IMR-90 (cell line): ENCODE measurements at regions not wholly inside any gene's neighbourhood (a gene's known extent, or its start where the extent isn't known, plus 50 kb on each side); places are given as distances from the start of the nearest gene placed in this dataset.

Experiments
- ATAC-seq: fragments of 200-7000 bp; cut with Tn5 transposase; 2 replicates; pipeline ENCODE4 v1.9.1; 2020; ENCODE audit warnings: low read depth, mild to moderate bottlenecking, moderate library complexity
- BruUV-seq: library from RNA; stranded (reverse); fragments of 400-500 nt; replicated peaks from 2 replicates; lab custom pipeline; 2021; lab: Mats Ljungman, UMichigan
- CTCF ChIA-PET: fragments of 300-600 bp; formaldehyde crosslinking; extraction: SDS; loops from one replicate; lab custom pipeline; 2021; ENCODE audit warnings: antibody characterized with exemption; lab: Yijun Ruan, JAX
- POLR2A ChIA-PET: fragments of 300-600 bp; sonication (Branson Sonifier 250); formaldehyde crosslinking; loops from one replicate; lab custom pipeline; 2022; ENCODE audit warnings: antibody characterized with exemption; ENCODE audit not compliant: unreplicated experiment; lab: Charles Lee
- DNase-seq: peaks from one replicate; pipeline ENCODE4 v3.0.0; 2013
- H2AFZ ChIP-seq: replicated peaks from 2 replicates; pipeline ENCODE3; 2013; ENCODE audit warnings: low read length, mild to moderate bottlenecking; ENCODE audit not compliant: poor library complexity
- H2AK5ac ChIP-seq: 2 replicates; pipeline ENCODE4 v1.6.1; 2013; ENCODE audit warnings: low read depth, low read length, inconsistent platforms
- H2AK9ac ChIP-seq: replicated peaks from 2 replicates; pipeline ENCODE3; 2013; ENCODE audit warnings: mild to moderate bottlenecking, low read depth, low read length, moderate library complexity; ENCODE audit not compliant: poor library complexity
- H2BK120ac ChIP-seq: 2 replicates; pipeline ENCODE4 v1.6.1; 2013; ENCODE audit warnings: low read depth, low read length, inconsistent platforms
- H2BK15ac ChIP-seq: 3 replicates; pipeline ENCODE4 v1.6.1; 2013; ENCODE audit warnings: low read depth, low read length, inconsistent platforms
- H2BK20ac ChIP-seq: 2 replicates; pipeline ENCODE4 v1.6.1; 2013; ENCODE audit warnings: low read depth, mild to moderate bottlenecking, inconsistent platforms, low read length, moderate library complexity
- H2BK5ac ChIP-seq: 2 replicates; pipeline ENCODE4 v1.6.1; 2013; ENCODE audit warnings: mild to moderate bottlenecking, low read depth, low read length, inconsistent platforms; ENCODE audit not compliant: poor library complexity, severe bottlenecking
- H3K14ac ChIP-seq: replicated peaks from 2 replicates; pipeline ENCODE4 v1.6.1; 2013; ENCODE audit warnings: low read depth, low read length, inconsistent platforms
- H3K18ac ChIP-seq: 2 replicates; pipeline ENCODE4 v1.6.1; 2013; ENCODE audit warnings: low read depth, low read length, control low read depth
- H3K23ac ChIP-seq: 2 replicates; pipeline ENCODE4 v1.6.1; 2013; ENCODE audit warnings: low read depth, low read length, inconsistent platforms
- H3K27ac ChIP-seq: 2 replicates; pipeline ENCODE4 v1.5.1; 2013; ENCODE audit warnings: mild to moderate bottlenecking, control low read depth, low read length; ENCODE audit not compliant: insufficient read depth
- H3K27me3 ChIP-seq: 2 replicates; pipeline ENCODE4 v1.6.1; 2013; ENCODE audit warnings: low read length; ENCODE audit not compliant: control insufficient read depth, insufficient read depth
- H3K36me3 ChIP-seq: 2 replicates; pipeline ENCODE4 v1.6.1; 2013; ENCODE audit warnings: low read length, mixed read lengths; ENCODE audit not compliant: control insufficient read depth, insufficient read depth
- H3K4ac ChIP-seq: 2 replicates; pipeline ENCODE4 v1.6.1; 2013; ENCODE audit warnings: low read depth, low read length, inconsistent platforms
- H3K4me1 ChIP-seq: 2 replicates; pipeline ENCODE4 v1.6.1; 2013; ENCODE audit warnings: low read length, mixed read lengths; ENCODE audit not compliant: control insufficient read depth, insufficient read depth
- H3K4me2 ChIP-seq: 2 replicates; pipeline ENCODE4 v1.6.1; 2013; ENCODE audit warnings: low read depth, mild to moderate bottlenecking, control low read depth, low read length, moderate library complexity
- H3K4me3 ChIP-seq: 2 replicates; pipeline ENCODE4 v1.5.1; 2013; ENCODE audit warnings: low read depth, mild to moderate bottlenecking, control low read depth, low read length, moderate library complexity; ENCODE audit not compliant: insufficient read depth
- H3K56ac ChIP-seq: 2 replicates; pipeline ENCODE4 v1.6.1; 2013; ENCODE audit warnings: low read length, inconsistent platforms; ENCODE audit not compliant: insufficient read depth; ENCODE audit errors: extremely low read depth
- H3K79me1 ChIP-seq, 2 experiments: 2 replicates each; pipeline ENCODE4 v1.6.1; 2013; ENCODE audit warnings: low read length in 2 of 2, inconsistent platforms in 1 of 2, low read depth in 1 of 2
- H3K9ac ChIP-seq: 2 replicates; pipeline ENCODE4 v1.6.1; 2013; ENCODE audit warnings: low read depth, low read length, control low read depth
- H3K9me1 ChIP-seq: 2 replicates; pipeline ENCODE4 v1.6.1; 2013; ENCODE audit warnings: low read length, inconsistent platforms; ENCODE audit not compliant: insufficient read depth
- H3K9me3 ChIP-seq: 2 replicates; pipeline ENCODE4 v1.6.1; 2013; ENCODE audit warnings: low read length; ENCODE audit not compliant: control insufficient read depth, insufficient read depth
- H4K20me1 ChIP-seq: 2 replicates; pipeline ENCODE4 v1.6.1; 2013; ENCODE audit warnings: low read length, inconsistent platforms; ENCODE audit not compliant: insufficient read depth
- H4K5ac ChIP-seq: 2 replicates; pipeline ENCODE4 v1.6.1; 2013; ENCODE audit warnings: mild to moderate bottlenecking, low read depth, low read length, control low read depth
- H4K8ac ChIP-seq, 2 experiments: 2 replicates each; pipeline ENCODE4 v1.6.1; 2013; ENCODE audit warnings: low read depth in 2 of 2, low read length in 2 of 2, control low read depth in 1 of 2, inconsistent platforms in 1 of 2
- H4K91ac ChIP-seq: 2 replicates; pipeline ENCODE4 v1.6.1; 2013; ENCODE audit warnings: low read depth, low read length, inconsistent platforms; ENCODE audit not compliant: insufficient read depth
- MAZ ChIP-seq: IDR thresholded peaks from 2 replicates; pipeline ENCODE4 v1.6.1; 2012; ENCODE audit warnings: low read depth, mild to moderate bottlenecking, low read length, improper control_type of control experiment, moderate library complexity, borderline replicate concordance
- MXI1 ChIP-seq: IDR thresholded peaks from 2 replicates; pipeline ENCODE4 v1.6.1; 2012; ENCODE audit warnings: low read depth, mild to moderate bottlenecking, low read length, moderate library complexity, borderline replicate concordance
- WGBS, 2 experiments: methylation state at CpG; one replicate each; pipeline versions ENCODE4 v1.1.5 to v1.1.7; 2013; ENCODE audit warnings: missing lambda C conversion rate in 2 of 2; ENCODE audit not compliant: insufficient read length in 1 of 2; ENCODE audit errors: extremely low coverage in 2 of 2; 5-methylcytosine and 5-hydroxymethylcytosine counted together
- dilution Hi-C: fragments of 300-500 bp; cut with HindIII; formaldehyde crosslinking; loops from one replicate; pipeline ENCODE4 v1.14.3; 2018; ENCODE audit warnings: low sequenced_read_pairs; ENCODE audit not compliant: unreplicated experiment
- in situ Hi-C: fragments of 300-500 bp; cut with MboI; formaldehyde crosslinking; loops from 3 replicates; pipeline ENCODE4 v1.14.3; 2019; ENCODE audit warnings: low sequenced_read_pairs, inconsistent platforms, mixed read lengths
- intact Hi-C: fragments of 100-400 bp; cut with micrococcal nuclease; formaldehyde crosslinking; loops from 2 replicates; pipeline ENCODE4 v1.10.0; 2022

- H4K20me1 ChIP-seq = no peaks in the 10 kb centered on the region
- H3K56ac ChIP-seq = no peak overlapping the region
- no TSS peak for BruUV-seq
- no peak overlapping the region for H3K14ac ChIP-seq
- H2AFZ ChIP-seq = no peak overlapping the region
- DNase-seq = no peak
- intact Hi-C loops (no loop called here), in situ Hi-C loops (no loop called here), dilution Hi-C loops (no loop called here)
- no peak overlapping the region for H3K4me2 ChIP-seq
- no peak overlapping the region for H3K9ac ChIP-seq
- WGBS, 2 experiments = 67% methylated on average over 9 of the region's 24 CpGs; no CpG with 5 or more reads in 1 of the 2 experiments
- no peak overlapping the region for H3K23ac ChIP-seq
- H2BK120ac ChIP-seq = no peak overlapping the region
- no peak overlapping the region for H4K5ac ChIP-seq
- no peaks in the 10 kb centered on the region for H3K4me1 ChIP-seq
- no peak overlapping the region for H2AK9ac ChIP-seq
- H2AK5ac ChIP-seq = no peak overlapping the region
- no peaks in the 10 kb centered on the region for H3K36me3 ChIP-seq
- no peak overlapping the region for H4K8ac ChIP-seq
- no peaks in the 10 kb centered on the region for H3K79me1 ChIP-seq
- no peak overlapping the region for H4K91ac ChIP-seq
- no peaks in the 10 kb centered on the region; the same call in 1 of the 2 replicates for H3K9me3 ChIP-seq
- no peak overlapping the region for H3K4ac ChIP-seq
- H3K4me3 ChIP-seq = no peak overlapping the region
- H3K9me1 ChIP-seq = no peaks in the 10 kb centered on the region
- no peak overlapping the region for H2BK20ac ChIP-seq
- no peak for ATAC-seq
- H2BK15ac ChIP-seq = no peak overlapping the region
- H3K18ac ChIP-seq = no peak overlapping the region
- no peak overlapping the region for H2BK5ac ChIP-seq
- no peaks in the 10 kb centered on the region for H3K27me3 ChIP-seq
- TF ChIP-seq MXI1 (no peak), MAZ (no peak)
- POLR2A ChIA-PET = no interaction called here
- H3K27ac ChIP-seq = no peak overlapping the region
- CTCF ChIA-PET = no interaction called here
These were observed 658.6 kb downstream of the GRXCR1 start for GRCh38 chr4:43550981-43551627.
